NCI-H82 treated with DMSO at 0.1 percent for 48 hours (cell line): ENCODE measurements at regions not wholly inside any gene's neighbourhood (a gene's known extent, or its start where the extent isn't known, plus 50 kb on each side); places are given as distances from the start of the nearest gene placed in this dataset.

ENCODE experiments used
- DNase-seq: peaks from one replicate; lab custom pipeline; 2025; ENCODE audit not compliant: unreplicated experiment; lab: John Stamatoyannopoulos, UW

DNA sequence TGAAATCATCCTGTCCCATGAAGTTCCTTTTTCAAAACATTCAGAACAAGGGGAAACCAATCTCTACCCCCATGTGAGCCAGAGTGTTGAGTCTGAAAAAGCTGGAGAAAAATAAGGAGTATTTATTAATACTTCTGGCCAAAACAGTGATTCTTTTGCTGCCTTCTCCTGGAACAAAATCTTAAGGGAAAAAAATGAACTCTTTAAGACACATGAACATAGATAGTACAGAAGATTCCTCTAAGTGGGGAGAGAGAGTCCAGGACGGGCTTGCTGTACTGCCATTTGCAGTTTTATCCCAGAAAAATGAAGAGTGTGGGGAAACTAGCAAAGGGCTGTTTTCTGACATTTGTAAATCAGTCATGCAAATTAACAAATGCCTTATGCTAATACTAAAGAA, 173.4 kb upstream of the CELF2 start:
- DNase-seq = no peak

DNA sequence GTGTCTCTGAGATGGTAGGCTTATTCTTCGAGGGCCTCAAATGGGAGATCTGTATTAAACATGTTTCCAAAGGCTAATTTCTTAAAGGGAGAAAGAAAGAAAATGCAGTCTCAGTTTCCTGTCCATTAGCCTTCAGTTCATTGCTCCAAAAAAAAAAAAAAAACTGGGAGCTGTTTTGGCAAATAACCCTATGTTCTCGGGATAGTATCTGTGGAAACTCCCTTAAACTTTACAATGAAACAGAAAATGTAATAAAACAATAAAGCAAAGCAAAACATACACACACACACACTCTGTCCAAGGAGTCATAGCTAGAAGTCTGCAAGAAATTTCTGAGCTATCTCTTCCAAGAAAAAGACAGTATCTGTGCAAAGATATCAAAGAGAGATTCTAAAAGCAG, 172.5 kb upstream of the CELF2 start:
- no peak for DNase-seq

DNA sequence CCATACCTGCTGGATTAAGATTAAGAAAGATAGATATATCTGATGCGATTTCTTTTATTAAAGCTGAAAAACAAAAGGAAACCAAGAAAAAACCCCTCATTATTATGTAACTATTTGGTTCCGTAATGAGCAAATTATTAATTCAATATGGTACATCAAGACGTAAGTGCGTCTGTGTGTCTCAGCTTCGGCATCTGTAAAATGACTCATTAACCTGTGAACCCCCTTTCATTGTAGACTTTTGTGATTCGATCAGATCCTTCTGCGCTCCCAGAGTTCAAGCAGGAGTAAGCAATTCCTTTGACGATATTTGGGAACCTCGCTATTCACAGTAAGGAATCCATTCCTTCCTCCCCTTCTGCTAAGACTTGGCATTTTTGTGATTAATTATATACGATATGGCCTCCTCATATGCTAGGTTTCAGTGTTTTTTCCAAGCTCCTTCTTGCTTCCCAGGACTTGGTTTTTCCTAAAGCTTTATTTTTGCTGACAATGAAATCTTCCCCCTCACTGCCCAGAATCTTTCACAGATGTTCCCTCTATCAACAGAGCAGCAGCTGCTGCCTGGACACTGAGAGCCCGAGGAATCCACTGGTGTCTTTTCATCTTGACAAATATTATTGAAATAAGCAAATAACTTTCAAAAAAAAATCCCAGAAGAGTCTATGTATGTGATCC, 171.7 kb upstream of the CELF2 start:
- no peak for DNase-seq

DNA sequence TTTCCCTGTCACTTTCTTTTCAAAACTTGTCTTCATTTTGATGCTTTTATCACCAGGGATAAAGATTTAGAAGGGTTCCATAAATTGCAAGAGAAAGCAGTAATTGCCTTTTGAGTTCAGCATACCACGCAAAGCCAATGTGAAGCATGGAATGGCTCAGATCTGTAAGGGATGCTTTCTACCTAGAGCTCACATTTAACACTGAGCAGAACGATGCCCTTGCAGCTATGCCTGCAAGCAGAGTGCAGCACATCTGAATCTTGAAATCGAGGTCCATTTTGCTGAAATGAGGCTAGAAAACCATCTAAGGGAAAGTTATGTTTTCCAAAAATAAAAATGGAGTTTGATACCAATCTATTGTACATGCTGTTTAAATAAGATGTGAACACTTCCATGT, 171.2 kb upstream of the CELF2 start:
- DNase-seq = no peak

DNA sequence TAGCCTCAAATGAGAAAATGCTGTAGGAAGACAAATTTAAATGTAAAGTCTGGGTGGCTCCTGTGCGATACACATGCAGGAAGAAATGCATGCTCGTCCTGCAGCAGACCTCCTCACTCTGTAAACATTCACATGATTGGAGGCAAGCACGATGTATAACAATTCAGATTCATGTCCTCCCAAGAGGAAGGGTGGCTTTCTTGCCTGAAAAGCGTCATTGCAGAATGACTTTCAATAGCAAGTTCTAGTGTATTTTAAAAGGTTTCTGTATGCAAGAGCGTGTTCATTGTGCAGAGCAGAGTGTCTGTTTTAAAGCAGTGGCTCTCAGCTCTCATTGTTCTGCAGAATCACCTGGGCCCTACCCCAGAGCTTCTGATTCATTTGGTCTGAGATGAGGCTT, 170.3 kb upstream of the CELF2 start:
- no peak for DNase-seq

DNA sequence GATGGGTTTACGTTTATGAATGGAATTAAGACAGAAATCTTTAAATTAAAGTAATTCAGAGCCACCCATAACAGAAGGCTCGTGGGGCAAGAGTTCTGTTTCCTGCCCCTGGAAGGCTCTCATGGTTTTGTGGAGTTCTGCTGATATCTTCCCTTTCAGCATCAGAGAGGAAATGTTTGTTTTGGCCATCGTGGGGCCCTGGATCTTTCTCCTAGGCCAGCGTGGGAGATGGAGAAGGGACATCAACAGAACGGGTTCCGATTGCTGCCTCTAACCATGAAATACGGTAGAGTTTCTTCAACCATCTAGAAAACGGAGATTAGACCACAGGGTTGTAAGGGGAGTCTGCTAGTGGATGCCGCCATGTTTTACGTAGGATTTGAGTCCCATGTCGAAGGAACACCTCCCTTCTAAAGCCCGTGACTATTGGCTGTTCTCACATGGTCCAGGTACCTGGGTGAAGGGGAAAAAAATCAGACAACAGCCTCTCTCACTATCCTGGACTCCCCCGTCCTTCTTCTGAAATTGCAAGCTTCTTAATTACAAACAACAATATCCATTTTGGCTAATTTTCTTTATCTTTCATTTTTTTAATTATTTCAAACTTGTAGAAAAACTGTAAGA, 169.1 kb upstream of the CELF2 start:
- DNase-seq = no peak

DNA sequence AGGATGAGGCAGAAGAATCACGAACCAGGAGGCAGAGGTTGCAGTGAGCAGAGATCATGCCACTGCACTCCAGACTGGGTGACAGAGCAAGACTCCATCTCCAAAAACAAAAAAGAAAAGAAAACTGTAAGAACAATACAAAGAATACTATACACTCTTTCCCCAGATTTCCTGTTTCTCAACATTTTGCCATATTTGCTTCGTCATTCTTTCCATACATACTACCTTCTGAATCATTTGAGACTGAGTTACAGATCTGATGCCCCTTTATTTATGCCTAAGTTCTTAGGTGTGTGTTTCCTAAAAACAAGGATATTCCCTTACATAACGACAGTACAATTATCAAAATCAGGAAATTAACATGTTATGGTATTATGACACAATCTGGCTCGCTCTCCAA, 168.4 kb upstream of the CELF2 start:
- DNase-seq = no peak

DNA sequence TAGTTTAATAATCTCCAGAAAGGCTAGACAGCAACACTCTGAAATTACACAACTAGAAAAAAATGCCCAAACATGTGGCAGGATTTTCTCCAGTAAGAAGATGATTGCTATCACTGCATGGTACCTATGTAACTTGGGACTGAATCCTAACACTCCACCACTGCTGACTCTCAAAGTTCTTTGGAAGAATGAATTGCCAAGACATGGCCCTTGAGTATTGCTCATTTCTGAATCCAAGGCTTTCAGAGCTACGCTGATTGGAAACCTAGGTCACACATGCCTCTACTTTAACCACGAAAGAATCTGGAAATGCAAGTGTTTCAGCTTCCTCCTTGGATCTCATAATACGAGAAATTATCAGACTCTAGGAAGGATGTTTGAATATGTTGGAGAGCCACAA, 167.5 kb upstream of the CELF2 start:
- no peak for DNase-seq

DNA sequence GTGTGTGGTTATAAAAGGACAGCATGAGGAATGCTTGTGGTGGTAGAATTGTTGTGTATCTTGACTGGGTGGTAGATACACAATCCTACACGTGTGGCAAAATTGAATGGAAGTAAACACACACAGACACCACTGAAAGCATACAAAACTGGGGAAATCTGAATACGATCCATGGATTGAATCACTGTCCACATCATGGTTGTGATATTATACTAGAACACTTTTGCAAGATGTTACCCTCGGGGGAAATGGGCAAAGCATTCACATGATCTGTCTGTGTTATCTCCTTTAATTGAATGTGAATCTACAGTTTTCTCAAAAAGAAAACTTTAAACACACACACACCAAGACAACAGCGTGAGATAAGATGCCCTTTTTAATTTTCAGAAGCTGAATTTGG, 165.2 kb upstream of the CELF2 start:
- DNase-seq = no peak

DNA sequence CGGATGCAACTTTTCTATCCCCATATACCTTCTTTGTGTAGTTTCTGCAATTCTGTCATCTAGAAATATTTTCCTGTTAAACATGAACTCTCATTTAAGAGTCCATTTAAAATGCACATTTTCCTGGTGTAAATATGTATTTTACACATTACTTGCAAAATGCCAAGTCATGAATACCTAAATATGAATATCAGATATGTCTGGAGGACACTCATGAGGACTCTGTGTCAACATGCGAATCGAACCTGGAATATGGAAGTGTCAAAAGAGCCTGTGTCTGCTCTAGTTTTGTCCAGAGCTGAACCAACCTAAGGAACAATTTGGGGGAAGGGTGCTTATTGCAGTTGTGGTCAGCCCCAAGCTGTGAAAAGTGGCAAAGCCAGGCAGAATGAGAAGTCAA, 163.7 kb upstream of the CELF2 start:
- DNase-seq = no peak

DNA sequence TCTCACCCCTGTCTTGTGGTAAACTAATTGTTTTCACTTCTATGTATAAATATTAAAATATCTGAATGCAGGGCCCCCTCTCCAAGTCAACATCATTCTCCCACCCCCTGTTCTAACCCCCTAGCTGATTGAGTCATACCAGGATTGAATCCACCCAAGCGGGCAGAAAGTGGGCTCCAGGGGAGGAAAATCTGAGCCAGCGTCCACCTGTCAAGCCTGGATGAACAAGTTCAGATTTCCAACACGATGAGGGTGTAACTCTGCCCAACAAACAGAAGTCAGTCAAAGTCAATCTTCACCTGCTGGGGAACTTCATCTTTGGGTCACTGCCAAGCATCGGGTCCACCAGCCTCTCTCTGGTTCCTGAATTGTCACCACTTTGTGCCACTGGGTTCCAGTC, 162.9 kb upstream of the CELF2 start:
- no peak for DNase-seq

DNA sequence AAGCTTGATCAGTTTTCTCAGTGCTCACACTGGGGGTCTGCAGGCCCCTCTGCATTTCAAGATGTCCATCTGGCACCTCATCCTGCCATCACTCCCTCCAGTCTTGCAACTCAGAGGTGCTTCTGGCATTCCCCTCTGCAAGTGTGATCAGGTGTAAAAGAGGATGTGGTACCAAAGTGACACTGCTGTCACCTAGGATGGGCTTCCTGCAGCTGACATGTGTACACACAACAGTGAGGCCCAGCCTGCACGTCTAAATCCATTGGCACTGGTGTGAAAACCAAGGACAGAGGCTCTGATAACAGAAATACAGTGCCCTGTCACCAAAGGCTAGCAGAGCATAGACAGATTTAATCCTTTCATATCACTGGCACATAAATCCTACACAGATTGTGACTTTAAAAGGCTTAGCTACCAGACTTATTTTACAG, 162.5 kb upstream of the CELF2 start:
- no peak for DNase-seq

DNA sequence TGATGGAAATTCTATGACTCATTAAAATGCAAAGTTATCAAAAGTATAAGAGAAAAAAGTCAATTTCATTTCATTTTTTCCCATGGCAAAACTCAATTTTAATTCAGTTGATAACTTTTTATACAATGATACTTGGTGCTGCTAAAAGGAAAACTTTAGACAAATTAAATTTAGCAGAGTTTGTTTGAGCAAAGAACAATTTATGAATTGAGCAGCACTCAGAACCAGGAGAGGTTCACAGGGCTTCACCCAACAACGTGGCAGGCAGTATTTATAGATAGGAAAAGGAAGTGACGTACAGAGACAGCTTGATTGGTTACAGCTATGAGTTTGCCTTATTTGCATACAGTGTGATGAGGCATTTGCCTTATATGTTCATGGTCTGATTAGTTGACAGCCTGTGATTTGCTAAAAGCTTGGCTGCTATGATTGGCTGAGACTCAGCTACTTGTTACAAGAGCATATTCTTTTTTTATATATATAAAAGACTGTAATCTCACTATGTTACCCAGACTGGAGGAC, 157.2 kb upstream of the CELF2 start:
- no peak for DNase-seq

DNA sequence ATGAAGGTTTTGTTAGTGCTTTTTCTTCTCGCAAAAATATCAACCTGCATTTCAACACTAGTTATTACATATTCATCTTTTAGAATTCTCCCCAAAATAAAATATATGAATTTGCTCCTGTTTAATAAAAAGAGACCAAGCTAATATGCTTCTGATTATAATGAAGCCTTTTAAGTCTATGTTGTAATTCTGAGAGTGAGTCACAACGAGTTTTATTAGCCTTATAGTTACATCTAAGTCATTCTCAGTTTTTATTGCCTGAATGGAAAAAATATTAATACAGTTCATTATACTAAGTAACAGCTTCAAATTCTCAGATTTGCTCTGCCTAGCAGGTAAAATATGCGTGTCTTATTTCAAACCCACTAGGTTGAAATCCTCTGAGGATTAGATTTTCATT, 152.4 kb upstream of the CELF2 start:
- no peak for DNase-seq

DNA sequence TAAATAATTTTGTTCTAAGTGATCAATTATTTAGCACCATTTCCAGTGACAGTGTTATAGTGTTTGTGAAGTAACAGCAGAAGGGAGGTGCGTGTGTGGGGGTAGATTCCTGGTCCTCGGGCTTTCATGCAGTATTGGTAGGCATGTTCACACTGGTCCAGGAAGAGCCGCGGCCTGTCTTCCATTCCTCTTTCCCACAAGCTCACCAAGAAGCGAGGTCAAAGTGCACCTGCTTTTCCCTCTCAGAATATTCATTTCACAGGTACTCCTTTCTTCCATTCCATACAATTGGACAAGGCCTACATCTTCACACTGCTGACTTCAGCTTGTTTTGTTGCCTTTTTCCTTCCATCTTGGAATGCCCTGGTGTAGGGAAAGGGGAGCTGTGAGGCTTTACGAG, 151.8 kb upstream of the CELF2 start:
- DNase-seq = no peak

DNA sequence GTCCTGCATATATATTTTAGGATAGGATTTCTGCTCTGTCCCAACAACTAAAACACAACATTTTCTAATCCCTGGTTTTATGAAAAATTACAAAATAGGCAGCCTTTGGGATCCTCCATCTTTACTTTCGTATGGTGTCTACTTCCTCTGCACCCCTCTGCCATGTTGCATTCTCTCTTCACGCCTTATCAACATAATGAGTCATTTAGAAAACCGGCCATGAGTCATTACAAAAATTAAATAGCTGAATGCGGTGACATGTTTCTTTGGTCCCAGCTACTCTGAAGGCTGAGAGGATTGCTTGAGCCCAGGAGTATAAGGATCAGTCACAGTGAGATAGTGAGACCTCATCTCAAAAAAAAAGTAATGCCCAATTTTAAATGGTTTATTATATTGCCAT, 148.1 kb upstream of the CELF2 start:
- no peak for DNase-seq

DNA sequence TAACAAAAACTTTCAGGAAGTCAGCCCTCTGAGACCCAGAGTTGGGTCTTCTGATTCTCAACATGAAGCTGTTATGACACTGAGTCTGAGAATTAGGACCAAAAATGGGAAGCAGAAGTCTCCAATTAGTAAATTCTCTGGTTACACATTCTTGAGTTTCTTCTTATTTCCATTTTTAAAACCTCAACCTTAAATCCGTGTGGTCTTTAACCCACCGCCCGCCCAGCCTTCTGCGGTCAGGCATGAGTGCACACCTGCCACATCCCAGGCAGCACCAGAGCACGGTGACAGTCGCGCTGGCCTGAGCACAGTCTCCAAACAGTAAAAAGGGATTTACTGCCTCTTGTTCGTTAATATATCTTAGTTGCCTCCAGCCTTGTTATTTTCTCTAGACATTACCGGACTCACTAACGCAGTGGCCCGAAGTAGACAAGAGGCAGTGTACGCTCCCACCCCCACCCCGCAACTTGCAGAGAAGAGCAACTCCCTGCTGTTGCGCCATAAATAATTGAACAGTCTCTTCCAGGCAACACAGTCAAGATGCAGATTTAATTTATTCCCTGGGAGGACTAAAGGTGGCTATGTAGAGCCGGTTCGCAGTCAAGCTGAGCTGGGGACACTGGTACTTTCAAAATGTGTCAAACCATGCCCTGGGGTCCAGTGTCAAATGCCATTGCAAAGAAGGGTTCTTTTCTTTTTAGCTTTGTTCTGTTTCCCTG, 147.0 kb upstream of the CELF2 start:
- no peak for DNase-seq

DNA sequence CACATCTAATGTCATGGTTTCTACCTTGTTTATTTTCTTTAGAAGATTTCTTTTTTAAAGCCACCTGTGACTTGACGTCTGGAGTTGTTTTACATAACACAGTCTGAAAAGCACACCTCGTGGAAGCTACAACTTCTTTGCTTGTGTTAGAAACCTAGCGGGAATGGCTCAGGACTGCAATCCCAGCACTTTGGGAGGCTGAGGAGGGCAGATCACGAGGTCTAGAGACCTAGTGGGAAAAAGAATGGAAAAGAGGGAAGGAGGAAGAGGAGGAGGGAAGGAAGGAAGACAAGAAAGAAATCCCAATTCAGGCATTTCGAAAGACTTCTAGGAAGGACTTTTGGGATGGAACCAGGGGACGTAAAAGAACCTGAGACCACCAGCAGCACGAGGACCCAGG, 146.3 kb upstream of the CELF2 start:
- no peak for DNase-seq

DNA sequence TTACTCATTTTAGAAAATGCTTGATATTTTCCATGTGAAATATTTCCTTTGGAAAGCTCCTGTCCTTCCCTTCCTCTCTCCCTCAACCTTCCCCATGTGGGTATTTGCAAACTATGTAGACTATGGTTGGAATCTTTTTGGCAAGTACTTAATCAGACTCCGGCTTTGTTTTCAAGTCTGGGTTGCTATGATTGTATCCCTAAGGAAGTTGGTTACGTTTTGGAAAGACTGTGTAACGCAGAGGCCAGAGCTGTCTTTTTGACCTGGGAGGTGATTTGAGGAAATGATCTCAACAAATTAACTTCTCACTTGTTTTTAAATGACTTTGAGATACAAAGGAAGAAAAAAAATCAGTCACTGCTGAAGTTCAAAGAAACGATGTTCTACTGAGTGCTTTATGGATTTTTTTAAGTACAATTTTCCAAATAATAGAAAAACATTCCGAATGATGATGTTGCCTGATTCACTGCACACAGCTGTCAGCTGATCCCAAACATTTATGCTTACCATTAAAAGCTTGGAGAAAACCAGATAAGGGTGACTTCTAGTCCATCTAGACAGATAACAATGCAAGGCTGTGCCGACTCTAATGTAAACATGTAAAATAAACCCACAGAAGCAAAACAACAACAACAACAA, 145.5 kb upstream of the CELF2 start:
- DNase-seq = no peak

DNA sequence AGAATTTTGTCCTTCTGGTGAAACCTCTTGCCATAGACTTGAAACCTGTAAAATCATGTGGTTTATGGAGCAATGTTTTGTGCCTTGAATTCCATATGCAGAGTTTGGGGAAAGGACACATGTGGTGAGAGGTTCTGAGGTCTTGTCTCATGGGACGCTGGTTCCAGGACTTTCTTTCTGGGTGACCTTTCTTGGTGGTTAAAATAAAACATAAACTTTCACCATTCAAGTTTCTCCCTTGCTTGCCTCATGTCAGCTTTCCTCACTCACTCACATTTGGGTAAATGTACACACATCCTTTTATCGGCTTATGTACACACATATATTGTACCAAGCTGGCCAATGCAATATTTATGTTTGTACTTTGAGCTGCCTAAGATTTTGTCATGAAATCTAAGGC, 144.9 kb upstream of the CELF2 start:
- DNase-seq = no peak

DNA sequence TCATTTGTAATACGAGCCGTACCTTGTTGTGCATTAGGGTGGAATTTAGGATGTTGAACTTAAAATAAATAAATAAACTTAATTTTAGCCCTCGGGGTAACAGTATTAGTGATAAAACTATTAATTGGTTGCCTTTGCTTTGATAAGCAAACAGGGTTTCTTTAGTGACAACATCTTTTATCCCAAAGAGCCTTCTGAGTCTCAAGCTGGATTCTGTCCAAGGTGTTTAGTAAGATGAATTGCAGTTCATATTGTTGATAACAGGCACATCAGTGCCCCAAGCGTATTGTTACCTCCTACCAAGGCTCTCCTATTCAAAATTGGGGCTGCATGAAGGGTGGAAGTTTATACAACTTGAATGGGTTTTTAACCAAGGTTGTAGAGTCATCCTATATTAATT, 144.4 kb upstream of the CELF2 start:
- DNase-seq = no peak

DNA sequence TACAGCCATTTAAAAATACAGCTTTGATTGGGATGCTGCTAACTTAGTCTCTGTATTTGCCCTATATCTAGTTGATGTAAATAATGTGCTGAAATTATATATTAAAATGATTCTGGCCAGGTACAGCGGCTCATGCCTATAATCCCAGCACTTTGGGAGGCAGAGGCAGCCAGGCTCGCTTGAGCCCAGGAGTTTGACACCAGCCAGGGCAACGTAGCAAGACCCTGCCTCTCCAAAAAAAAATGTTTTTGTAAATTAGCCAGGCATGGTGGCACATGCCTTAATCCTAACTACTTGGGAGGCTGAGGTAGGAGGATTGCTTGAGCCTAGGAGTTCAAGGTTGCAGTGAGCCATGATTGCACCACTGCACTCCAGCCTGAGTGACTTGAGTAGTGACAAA, 143.8 kb upstream of the CELF2 start:
- no peak for DNase-seq
